H9 (cell line): ENCODE measurements at regions not wholly inside any gene's neighbourhood (a gene's known extent, or its start where the extent isn't known, plus 50 kb on each side); places are given as distances from the start of the nearest gene placed in this dataset.

Source experiments
- DNase-seq: peaks from one replicate; pipeline ENCODE4 v3.0.0-alpha.2; 2017
- H2AFZ ChIP-seq: one replicate; pipeline ENCODE4 v1.6.1; 2013; ENCODE audit warnings: mild to moderate bottlenecking, low read length, control low read depth, moderate library complexity
- H2AK5ac ChIP-seq: 2 replicates; pipeline ENCODE4 v1.6.1; 2013; ENCODE audit warnings: low read length, control low read depth, mixed read lengths; ENCODE audit not compliant: insufficient read length
- H2BK120ac ChIP-seq: one replicate; pipeline ENCODE4 v1.6.1; 2013; ENCODE audit warnings: low read depth, mild to moderate bottlenecking, low read length, control low read depth, inconsistent platforms; ENCODE audit not compliant: poor library complexity, severe bottlenecking
- H2BK12ac ChIP-seq: 2 replicates; pipeline ENCODE4 v1.6.1; 2013; ENCODE audit warnings: low read length, control low read depth, mixed read lengths, low read depth; ENCODE audit not compliant: insufficient read length
- H2BK15ac ChIP-seq: 2 replicates; pipeline ENCODE4 v1.6.1; 2013; ENCODE audit warnings: low read depth, low read length, control low read depth
- H2BK20ac ChIP-seq: one replicate; pipeline ENCODE4 v1.6.1; 2013; ENCODE audit warnings: low read depth, mild to moderate bottlenecking, low read length, control low read depth, inconsistent platforms; ENCODE audit not compliant: poor library complexity, severe bottlenecking
- H2BK5ac ChIP-seq: 2 replicates; pipeline ENCODE4 v1.6.1; 2013; ENCODE audit warnings: low read length, control low read depth, mixed read lengths; ENCODE audit not compliant: insufficient read length
- H3K14ac ChIP-seq: 2 replicates; pipeline ENCODE4 v1.6.1; 2013; ENCODE audit warnings: low read length, control low read depth; ENCODE audit not compliant: insufficient read depth
- H3K18ac ChIP-seq: 2 replicates; pipeline ENCODE4 v1.6.1; 2013; ENCODE audit warnings: low read depth, mild to moderate bottlenecking, mixed read lengths, low read length, control low read depth; ENCODE audit not compliant: insufficient read length
- H3K23ac ChIP-seq: 2 replicates; pipeline ENCODE4 v1.6.1; 2013; ENCODE audit warnings: low read length, control low read depth, mixed read lengths, low read depth; ENCODE audit not compliant: insufficient read length
- H3K23me2 ChIP-seq: 2 replicates; pipeline ENCODE4 v1.6.1; 2013; ENCODE audit warnings: low read depth, mild to moderate bottlenecking, mixed read lengths, low read length, control low read depth; ENCODE audit not compliant: insufficient read length, poor library complexity, severe bottlenecking
- H3K27ac ChIP-seq: 2 replicates; pipeline ENCODE4 v1.5.1; 2013; ENCODE audit warnings: low read length, control low read depth, mixed read lengths, low read depth; ENCODE audit not compliant: insufficient read length
- H3K27me3 ChIP-seq: 2 replicates; pipeline ENCODE4 v1.6.1; 2013; ENCODE audit warnings: low read length, control low read depth, inconsistent platforms; ENCODE audit not compliant: insufficient read depth
- H3K4ac ChIP-seq: 2 replicates; pipeline ENCODE4 v1.6.1; 2013; ENCODE audit warnings: low read depth, mild to moderate bottlenecking, control low read depth, inconsistent platforms, low read length, moderate library complexity
- H3K4me1 ChIP-seq: 2 replicates; pipeline ENCODE4 v1.6.1; 2013; ENCODE audit warnings: low read length, control low read depth, inconsistent platforms; ENCODE audit not compliant: insufficient read depth
- H3K4me2 ChIP-seq: 2 replicates; pipeline ENCODE4 v1.6.1; 2013; ENCODE audit warnings: low read length, control low read depth, mixed read lengths; ENCODE audit not compliant: insufficient read length, insufficient read depth
- H3K56ac ChIP-seq: 2 replicates; pipeline ENCODE4 v1.6.1; 2013; ENCODE audit warnings: low read depth, mild to moderate bottlenecking, mixed read lengths, low read length, control low read depth; ENCODE audit not compliant: insufficient read length
- H3K79me1 ChIP-seq: 2 replicates; pipeline ENCODE4 v1.6.1; 2013; ENCODE audit warnings: low read depth, mild to moderate bottlenecking, moderate library complexity, low read length, control low read depth, inconsistent platforms; ENCODE audit not compliant: insufficient read depth, poor library complexity, severe bottlenecking
- H3K79me2 ChIP-seq: 2 replicates; pipeline ENCODE4 v1.6.1; 2013; ENCODE audit warnings: low read length, control low read depth, inconsistent platforms; ENCODE audit not compliant: insufficient read depth
- H3K9ac ChIP-seq: 2 replicates; pipeline ENCODE4 v1.6.1; 2013; ENCODE audit warnings: low read length, control low read depth, mixed read lengths; ENCODE audit not compliant: insufficient read length; ENCODE audit errors: extremely low read depth
- H3K9me3 ChIP-seq: one replicate; pipeline ENCODE4 v1.6.1; 2013; ENCODE audit warnings: low read depth, low read length, inconsistent platforms; ENCODE audit not compliant: control insufficient read depth
- H3T11ph ChIP-seq: one replicate; pipeline ENCODE4 v1.6.1; 2013; ENCODE audit warnings: mild to moderate bottlenecking, low read length, control low read depth, inconsistent platforms
- H4K20me1 ChIP-seq: one replicate; pipeline ENCODE4 v1.6.1; 2013; ENCODE audit not compliant: control insufficient read depth, insufficient read length, insufficient read depth
- H4K5ac ChIP-seq: 2 replicates; pipeline ENCODE4 v1.6.1; 2013; ENCODE audit warnings: low read depth, mild to moderate bottlenecking, mixed read lengths, low read length, control low read depth; ENCODE audit not compliant: insufficient read length
- H4K8ac ChIP-seq: replicated peaks from 2 replicates; pipeline ENCODE4 v1.6.1; 2013; ENCODE audit warnings: low read length, control low read depth, mixed read lengths, low read depth; ENCODE audit not compliant: insufficient read length
- H4K91ac ChIP-seq: 2 replicates; pipeline ENCODE4 v1.6.1; 2013; ENCODE audit warnings: low read depth, mild to moderate bottlenecking, moderate library complexity, mixed read lengths, low read length, control low read depth; ENCODE audit not compliant: insufficient read length
- H3K27ac Mint-ChIP-seq, 3 experiments: 2 replicates in 2 of 3; 3 replicates in 1 of 3; pipeline ENCODE4 v1.8.0; 2020 to 2021; ENCODE audit warnings: mixed read lengths in 3 of 3, mild to moderate bottlenecking in 1 of 3, moderate library complexity in 1 of 3
- H3K27me3 Mint-ChIP-seq: 2 replicates; pipeline ENCODE4 v1.8.0; 2021; ENCODE audit warnings: low read depth, mild to moderate bottlenecking, moderate library complexity, mixed read lengths
- H3K36me3 Mint-ChIP-seq, 3 experiments: 2 replicates in 2 of 3; 3 replicates in 1 of 3; pipeline ENCODE4 v1.8.0; 2020 to 2021; ENCODE audit warnings: low read depth in 3 of 3, mixed read lengths in 3 of 3; ENCODE audit not compliant: insufficient read depth in 1 of 3
- H3K4me1 Mint-ChIP-seq, 2 experiments: 2 replicates each; pipeline ENCODE4 v1.8.0; 2020; ENCODE audit warnings: mixed read lengths in 2 of 2
- H3K4me3 Mint-ChIP-seq, 2 experiments: 2 replicates in 1 of 2; 3 replicates in 1 of 2; pipeline ENCODE4 v1.8.0; 2020 to 2021; ENCODE audit warnings: mild to moderate bottlenecking in 2 of 2, mixed read lengths in 2 of 2, moderate library complexity in 1 of 2
- H3K9me3 Mint-ChIP-seq, 2 experiments: 2 replicates in 1 of 2; 3 replicates in 1 of 2; pipeline ENCODE4 v1.8.0; 2020; ENCODE audit warnings: mild to moderate bottlenecking in 2 of 2, mixed read lengths in 2 of 2, moderate library complexity in 1 of 2
- CTCF ChIP-seq: fragments of 200-600 bp; sonication (generic); conservative IDR thresholded peaks from 3 replicates; pipeline ENCODE4 v1.8.0; 2021; ENCODE audit warnings: antibody characterized with exemption, mild to moderate bottlenecking
- WGBS: extraction: QIAGEN DNeasy Blood & Tissue Kit; methylation state at CpG from one replicate; pipeline ENCODE4 v1.1.7; 2013; ENCODE audit warnings: missing lambda C conversion rate, low lambda C conversion rate, mixed read lengths; ENCODE audit not compliant: insufficient read length; ENCODE audit errors: extremely low coverage; 5-methylcytosine and 5-hydroxymethylcytosine counted together

GRCh38 chr7:106514881-106515280 lies 146.1 kb downstream of the CCDC71L start:
- WGBS, result no CpG with 5 or more reads among the region's 3 CpGs
- Mint-ChIP-seq H3K4me3 (no peak overlapping the region), H3K4me1 (no peaks in the 10 kb centered on the region), H3K27me3 (peaks cover 12% of the 10 kb centered on the region), H3K9me3 (no peaks in the 10 kb centered on the region; a peak in 2 of 5 replicates), H3K27ac (no peak overlapping the region), H3K36me3 (no peaks in the 10 kb centered on the region)
- Histone ChIP-seq H3K18ac (no peak overlapping the region), H3K4ac (no peak overlapping the region), H2AK5ac (no peak overlapping the region), H3K4me1 (no peaks in the 10 kb centered on the region), H3K27me3 (no peaks in the 10 kb centered on the region), H2BK5ac (no peak overlapping the region), H4K91ac (no peak overlapping the region), H2BK12ac (no peak overlapping the region), H3K14ac (no peak overlapping the region), H3K79me1 (no peaks in the 10 kb centered on the region), H3K56ac (no peak overlapping the region), H3T11ph (no peak overlapping the region), H3K23ac (no peak overlapping the region), H4K20me1 (no peaks in the 10 kb centered on the region), H3K9ac (no peak overlapping the region), H4K8ac (no peak overlapping the region), H2BK15ac (no peak overlapping the region), H3K27ac (no peak overlapping the region), H2BK20ac (no peak overlapping the region), H3K9me3 (no peaks in the 10 kb centered on the region), H3K79me2 (no peaks in the 10 kb centered on the region), H3K23me2 (no peaks in the 10 kb centered on the region), H2BK120ac (no peak overlapping the region), H2AFZ (no peak overlapping the region), H4K5ac (no peak overlapping the region), H3K4me2 (no peak overlapping the region)
- no peak for TF ChIP-seq CTCF
- DNase-seq, result no peak
